ENCODE measurements at regions not wholly inside any gene's neighbourhood (a gene's known extent, or its start where the extent isn't known, plus 50 kb on each side); places are given as distances from the start of the nearest gene placed in this dataset.

- no peak for TF ChIP-seq CTCF (IDR thresholded peaks at IDR 0.05; ENCODE audit: control insufficient read depth, insufficient read depth, low read depth, low read length, missing control alignments)
- no peak for DNase-seq (ENCODE audit: low read depth)
- no peak overlapping the region for H3K4me3 ChIP-seq (ENCODE audit: control insufficient read depth, low read depth, low read length)
Observed at GRCh38 chr5:33329891-33330290, 110.9 kb upstream of the TARS1 start.

- no peak overlapping the region for H3K4me3 ChIP-seq (ENCODE audit: control insufficient read depth, low read depth, low read length)
- TF ChIP-seq CTCF (IDR thresholded peaks at IDR 0.05; ENCODE audit: control insufficient read depth, insufficient read depth, low read depth, low read length, missing control alignments): no peak
- DNase-seq (ENCODE audit: low read depth): no peak
Observed at GRCh38 chr5:33330426-33330825, 110.3 kb upstream of the TARS1 start.

- DNase-seq (ENCODE audit: low read depth): no peak
- no peak overlapping the region for H3K4me3 ChIP-seq (ENCODE audit: control insufficient read depth, low read depth, low read length)
- TF ChIP-seq CTCF (IDR thresholded peaks at IDR 0.05; ENCODE audit: control insufficient read depth, insufficient read depth, low read depth, low read length, missing control alignments): no peak
Observed at GRCh38 chr5:33330992-33331391, 109.8 kb upstream of the TARS1 start.

GRCh38 chr5:33332804-33333203 is 108.0 kb upstream of the TARS1 start:
- H3K4me3 ChIP-seq (ENCODE audit: control insufficient read depth, low read depth, low read length): no peak overlapping the region
- no peak for TF ChIP-seq CTCF (IDR thresholded peaks at IDR 0.05; ENCODE audit: control insufficient read depth, insufficient read depth, low read depth, low read length, missing control alignments)
- DNase-seq (ENCODE audit: low read depth): no peak

GRCh38 chr5:33334829-33335228 is 105.9 kb upstream of the TARS1 start:
- TF ChIP-seq CTCF (IDR thresholded peaks at IDR 0.05; ENCODE audit: control insufficient read depth, insufficient read depth, low read depth, low read length, missing control alignments): no peak
- H3K4me3 ChIP-seq (ENCODE audit: control insufficient read depth, low read depth, low read length): no peak overlapping the region
- DNase-seq (ENCODE audit: low read depth): no peak

GRCh38 chr5:33336891-33337636 is 103.7 kb upstream of the TARS1 start:
- DNase-seq (ENCODE audit: low read depth): no peak
- TF ChIP-seq CTCF (IDR thresholded peaks at IDR 0.05; ENCODE audit: control insufficient read depth, insufficient read depth, low read depth, low read length, missing control alignments): no peak
- H3K4me3 ChIP-seq (ENCODE audit: control insufficient read depth, low read depth, low read length): no peak overlapping the region
